ENCODE measurements at regions not wholly inside any gene's neighbourhood (a gene's known extent, or its start where the extent isn't known, plus 50 kb on each side); places are given as distances from the start of the nearest gene placed in this dataset.

DNA sequence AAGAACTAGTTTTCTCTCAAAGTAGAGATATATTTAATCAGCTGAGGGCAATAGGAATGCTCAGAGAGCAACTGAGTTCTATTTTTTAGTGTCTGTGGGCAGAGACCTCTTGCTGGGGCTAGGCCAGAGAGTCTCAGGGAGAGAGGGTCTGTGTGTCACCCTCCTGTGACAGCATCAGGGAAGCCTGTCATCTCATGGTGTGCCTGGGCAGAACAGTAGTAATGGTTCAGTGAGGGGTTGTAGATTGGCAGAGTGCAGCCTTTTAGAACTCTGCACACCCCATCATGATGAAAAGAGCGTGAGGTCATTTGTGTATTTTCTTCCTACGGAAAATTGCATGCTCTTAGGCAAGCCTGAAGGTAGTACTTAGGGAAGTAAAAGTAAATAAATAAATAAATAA lies 1396.5 kb upstream of the AGA start:
- Histone ChIP-seq H3K27me3 (replicated peaks in 1 of 2; ENCODE audit: control insufficient read depth in 2 of 2, insufficient read depth in 2 of 2, low read length in 1 of 2) (no peaks in the 10 kb centered on the region), H2AFZ (ENCODE audit: control insufficient read depth, low read depth, low read length) (no peak overlapping the region), H4K20me1 (ENCODE audit: control insufficient read depth, insufficient read depth) (no peaks in the 10 kb centered on the region), H3K27ac (ENCODE audit: control insufficient read depth, insufficient read depth) (no peak overlapping the region), H3K36me3 (ENCODE audit: control insufficient read depth in 2 of 2, insufficient read depth in 2 of 2, low read length in 1 of 2) (no peaks in the 10 kb centered on the region), H3K4me1 (ENCODE audit: control insufficient read depth, insufficient read depth, low read length) (no peaks in the 10 kb centered on the region), H3K4me2 (ENCODE audit: control insufficient read depth, insufficient read depth) (no peak overlapping the region), H3K9ac (ENCODE audit: control insufficient read depth, insufficient read depth, low read length) (no peak overlapping the region), H3K9me3 (replicated peaks; ENCODE audit: control insufficient read depth, insufficient read depth, low read length) (no peaks in the 10 kb centered on the region), H3K4me3 (no peak overlapping the region), H3K79me2 (ENCODE audit: control insufficient read depth, insufficient read depth, low read length) (no peaks in the 10 kb centered on the region)
- ChIA-PET CTCF (interaction anchor here (0.6 kb wide), 1 partner anchor 57 kb away, joined by 3 read pairs; no protein-coding TSS in a partner anchor), POLR2A (no interaction called here), RAD21 (ENCODE audit: unreplicated experiment) (no interaction called here), SMC1A (ENCODE audit: uncharacterized antibody, unreplicated experiment) (no interaction called here)
- no TSS peak for BruUV-seq (replicated peaks)
- in situ Hi-C loops (cut with MboI) (no loop called here), intact Hi-C loops (cut with micrococcal nuclease; ENCODE audit: unreplicated experiment) (no loop called here)
- DNase-seq (ENCODE audit: low read depth, low spot score) (no peak), FAIRE-seq (no peak), ATAC-seq (no peak)
- 0% methylated on average over 2 of the region's 2 CpGs for WGBS (ENCODE audit: insufficient coverage, insufficient replicate concordance, low lambda C conversion rate, missing lambda C conversion rate)
- TF ChIP-seq SMAD5 (IDR thresholded peaks at IDR 0.05; ENCODE audit: low read depth) (no peak), SMC3 (IDR thresholded peaks at IDR 0.05; ENCODE audit: borderline replicate concordance, low read length) (no peak), RCOR1 (conservative IDR thresholded peaks at IDR 0.05; ENCODE audit: low read depth, low read length) (no peak), NFYA (IDR thresholded peaks at IDR 0.05; ENCODE audit: borderline replicate concordance, low read depth, low read length) (no peak), YBX1 (IDR thresholded peaks at IDR 0.05) (no peak), NFIC (IDR thresholded peaks at IDR 0.05; ENCODE audit: low read depth, low read length) (no peak), ETV6 (conservative IDR thresholded peaks at IDR 0.05 in 1 of 2, IDR thresholded peaks at IDR 0.05 in 1 of 2; ENCODE audit: borderline replicate concordance in 1 of 2, low read depth in 1 of 2) (no peak)
- TF ChIP-seq, protein P1, sequence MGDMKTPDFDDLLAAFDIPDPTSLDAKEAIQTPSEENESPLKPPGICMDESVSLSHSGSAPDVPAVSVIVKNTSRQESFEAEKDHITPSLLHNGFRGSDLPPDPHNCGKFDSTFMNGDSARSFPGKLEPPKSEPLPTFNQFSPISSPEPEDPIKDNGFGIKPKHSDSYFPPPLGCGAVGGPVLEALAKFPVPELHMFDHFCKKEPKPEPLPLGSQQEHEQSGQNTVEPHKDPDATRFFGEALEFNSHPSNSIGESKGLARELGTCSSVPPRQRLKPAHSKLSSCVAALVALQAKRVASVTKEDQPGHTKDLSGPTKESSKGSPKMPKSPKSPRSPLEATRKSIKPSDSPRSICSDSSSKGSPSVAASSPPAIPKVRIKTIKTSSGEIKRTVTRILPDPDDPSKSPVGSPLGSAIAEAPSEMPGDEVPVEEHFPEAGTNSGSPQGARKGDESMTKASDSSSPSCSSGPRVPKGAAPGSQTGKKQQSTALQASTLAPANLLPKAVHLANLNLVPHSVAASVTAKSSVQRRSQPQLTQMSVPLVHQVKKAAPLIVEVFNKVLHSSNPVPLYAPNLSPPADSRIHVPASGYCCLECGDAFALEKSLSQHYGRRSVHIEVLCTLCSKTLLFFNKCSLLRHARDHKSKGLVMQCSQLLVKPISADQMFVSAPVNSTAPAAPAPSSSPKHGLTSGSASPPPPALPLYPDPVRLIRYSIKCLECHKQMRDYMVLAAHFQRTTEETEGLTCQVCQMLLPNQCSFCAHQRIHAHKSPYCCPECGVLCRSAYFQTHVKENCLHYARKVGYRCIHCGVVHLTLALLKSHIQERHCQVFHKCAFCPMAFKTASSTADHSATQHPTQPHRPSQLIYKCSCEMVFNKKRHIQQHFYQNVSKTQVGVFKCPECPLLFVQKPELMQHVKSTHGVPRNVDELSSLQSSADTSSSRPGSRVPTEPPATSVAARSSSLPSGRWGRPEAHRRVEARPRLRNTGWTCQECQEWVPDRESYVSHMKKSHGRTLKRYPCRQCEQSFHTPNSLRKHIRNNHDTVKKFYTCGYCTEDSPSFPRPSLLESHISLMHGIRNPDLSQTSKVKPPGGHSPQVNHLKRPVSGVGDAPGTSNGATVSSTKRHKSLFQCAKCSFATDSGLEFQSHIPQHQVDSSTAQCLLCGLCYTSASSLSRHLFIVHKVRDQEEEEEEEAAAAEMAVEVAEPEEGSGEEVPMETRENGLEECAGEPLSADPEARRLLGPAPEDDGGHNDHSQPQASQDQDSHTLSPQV (IDR thresholded peaks at IDR 0.05), result no peak
- TF ChIP-seq, protein P2, sequence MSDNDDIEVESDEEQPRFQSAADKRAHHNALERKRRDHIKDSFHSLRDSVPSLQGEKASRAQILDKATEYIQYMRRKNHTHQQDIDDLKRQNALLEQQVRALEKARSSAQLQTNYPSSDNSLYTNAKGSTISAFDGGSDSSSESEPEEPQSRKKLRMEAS (IDR thresholded peaks at IDR 0.05; ENCODE audit: low read depth, low read length), result no peak
- TF ChIP-seq, protein P3, sequence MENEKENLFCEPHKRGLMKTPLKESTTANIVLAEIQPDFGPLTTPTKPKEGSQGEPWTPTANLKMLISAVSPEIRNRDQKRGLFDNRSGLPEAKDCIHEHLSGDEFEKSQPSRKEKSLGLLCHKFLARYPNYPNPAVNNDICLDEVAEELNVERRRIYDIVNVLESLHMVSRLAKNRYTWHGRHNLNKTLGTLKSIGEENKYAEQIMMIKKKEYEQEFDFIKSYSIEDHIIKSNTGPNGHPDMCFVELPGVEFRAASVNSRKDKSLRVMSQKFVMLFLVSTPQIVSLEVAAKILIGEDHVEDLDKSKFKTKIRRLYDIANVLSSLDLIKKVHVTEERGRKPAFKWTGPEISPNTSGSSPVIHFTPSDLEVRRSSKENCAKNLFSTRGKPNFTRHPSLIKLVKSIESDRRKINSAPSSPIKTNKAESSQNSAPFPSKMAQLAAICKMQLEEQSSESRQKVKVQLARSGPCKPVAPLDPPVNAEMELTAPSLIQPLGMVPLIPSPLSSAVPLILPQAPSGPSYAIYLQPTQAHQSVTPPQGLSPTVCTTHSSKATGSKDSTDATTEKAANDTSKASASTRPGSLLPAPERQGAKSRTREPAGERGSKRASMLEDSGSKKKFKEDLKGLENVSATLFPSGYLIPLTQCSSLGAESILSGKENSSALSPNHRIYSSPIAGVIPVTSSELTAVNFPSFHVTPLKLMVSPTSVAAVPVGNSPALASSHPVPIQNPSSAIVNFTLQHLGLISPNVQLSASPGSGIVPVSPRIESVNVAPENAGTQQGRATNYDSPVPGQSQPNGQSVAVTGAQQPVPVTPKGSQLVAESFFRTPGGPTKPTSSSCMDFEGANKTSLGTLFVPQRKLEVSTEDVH (IDR thresholded peaks at IDR 0.05; ENCODE audit: low read depth, partially characterized antibody), result no peak
- TF ChIP-seq, protein P4, sequence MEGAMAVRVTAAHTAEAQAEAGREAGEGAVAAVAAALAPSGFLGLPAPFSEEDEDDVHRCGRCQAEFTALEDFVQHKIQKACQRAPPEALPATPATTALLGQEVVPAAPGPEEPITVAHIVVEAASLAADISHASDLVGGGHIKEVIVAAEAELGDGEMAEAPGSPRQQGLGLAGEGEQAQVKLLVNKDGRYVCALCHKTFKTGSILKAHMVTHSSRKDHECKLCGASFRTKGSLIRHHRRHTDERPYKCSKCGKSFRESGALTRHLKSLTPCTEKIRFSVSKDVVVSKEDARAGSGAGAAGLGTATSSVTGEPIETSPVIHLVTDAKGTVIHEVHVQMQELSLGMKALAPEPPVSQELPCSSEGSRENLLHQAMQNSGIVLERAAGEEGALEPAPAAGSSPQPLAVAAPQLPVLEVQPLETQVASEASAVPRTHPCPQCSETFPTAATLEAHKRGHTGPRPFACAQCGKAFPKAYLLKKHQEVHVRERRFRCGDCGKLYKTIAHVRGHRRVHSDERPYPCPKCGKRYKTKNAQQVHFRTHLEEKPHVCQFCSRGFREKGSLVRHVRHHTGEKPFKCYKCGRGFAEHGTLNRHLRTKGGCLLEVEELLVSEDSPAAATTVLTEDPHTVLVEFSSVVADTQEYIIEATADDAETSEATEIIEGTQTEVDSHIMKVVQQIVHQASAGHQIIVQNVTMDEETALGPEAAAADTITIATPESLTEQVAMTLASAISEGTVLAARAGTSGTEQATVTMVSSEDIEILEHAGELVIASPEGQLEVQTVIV (IDR thresholded peaks at IDR 0.05; ENCODE audit: borderline replicate concordance, partially characterized antibody), result no peak

Measured in GM12878 (cell line).